ENCODE measurements at regions not wholly inside any gene's neighbourhood (a gene's known extent, or its start where the extent isn't known, plus 50 kb on each side); places are given as distances from the start of the nearest gene placed in this dataset.

GRCh38 chr7:17019106-17019505 is 137.3 kb upstream of the AGR3 start:
- DNase-seq (ENCODE audit: low spot score), result no peak

- no peak for DNase-seq (ENCODE audit: low spot score)
These were observed 138.5 kb upstream of the AGR3 start for GRCh38 chr7:17020250-17020649.

- no peak for DNase-seq (ENCODE audit: low spot score)
These were observed 139.4 kb upstream of the AGR3 start for GRCh38 chr7:17021205-17021604.

DNA sequence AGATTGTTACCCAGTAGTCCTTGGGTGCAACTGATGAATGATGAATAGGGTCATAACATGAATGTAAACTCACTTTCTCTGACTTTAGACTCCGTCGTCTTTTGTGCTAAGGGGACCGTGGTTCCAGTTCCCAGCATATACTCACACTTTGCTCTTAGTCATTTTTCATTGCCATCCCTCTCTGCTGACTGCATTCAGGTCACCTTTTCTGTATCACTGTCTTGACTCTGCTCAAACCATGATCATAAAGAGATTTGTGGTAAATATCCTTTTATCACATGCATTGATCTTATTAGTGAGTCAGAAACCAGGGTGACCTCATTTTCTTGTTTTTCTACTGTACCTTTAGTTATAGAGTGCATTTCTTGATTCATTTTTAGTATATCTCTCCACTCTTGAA is 141.1 kb upstream of the AGR3 start:
- no peak for DNase-seq (ENCODE audit: low spot score)

DNA sequence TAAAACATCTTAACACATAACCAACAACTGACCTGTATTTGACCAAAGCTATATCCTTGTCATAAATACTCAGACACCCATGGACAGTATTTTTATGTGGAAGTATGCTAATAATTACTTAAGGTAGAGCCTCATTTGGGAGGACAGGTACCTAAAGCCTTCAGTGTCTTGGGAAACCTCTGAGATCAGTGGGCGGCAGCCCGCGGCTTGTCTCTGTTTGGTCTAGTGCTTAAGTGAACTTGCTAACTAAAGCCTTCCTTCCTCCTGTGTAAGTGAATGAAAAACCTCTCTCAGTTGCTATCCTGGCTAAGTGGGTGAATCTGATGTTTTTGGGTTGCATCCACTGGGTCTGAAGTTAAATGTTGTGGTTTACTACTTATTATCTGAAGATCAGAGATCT is 144.5 kb upstream of the AGR3 start:
- DNase-seq (ENCODE audit: low spot score), result no peak

DNA sequence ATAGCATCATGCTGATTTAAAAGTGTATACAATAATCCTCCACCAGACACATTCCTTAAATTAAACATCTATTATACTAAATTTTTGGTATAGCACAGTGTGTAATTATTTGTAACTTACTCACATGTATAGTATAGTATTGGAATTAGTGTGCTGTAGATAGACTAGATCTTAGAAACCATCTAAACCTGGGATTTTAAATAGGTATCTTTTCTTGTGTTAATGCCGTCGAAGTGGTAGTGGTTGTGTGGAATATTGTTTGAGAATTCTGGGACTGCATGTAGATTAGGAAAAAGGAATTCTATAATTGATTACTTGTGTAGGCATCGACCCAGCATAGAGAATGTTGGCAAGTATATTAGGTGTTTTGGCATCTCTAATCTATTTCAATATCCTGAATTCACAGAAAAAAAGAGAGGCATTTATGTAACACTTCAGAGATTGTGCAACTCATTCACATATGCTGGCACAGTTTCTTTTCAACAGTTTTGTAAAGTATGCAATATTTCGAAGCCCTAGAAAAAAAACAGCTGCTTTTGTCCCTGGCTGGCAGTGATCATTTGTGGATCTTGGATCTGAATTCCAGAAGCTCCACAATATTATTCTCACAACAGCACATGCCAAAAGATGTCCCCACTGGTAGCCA is 145.5 kb upstream of the AGR3 start:
- DNase-seq (ENCODE audit: low spot score), result no peak

GRCh38 chr7:17027789-17028152 is 146.0 kb upstream of the AGR3 start:
- no peak for DNase-seq (ENCODE audit: low spot score)

DNA sequence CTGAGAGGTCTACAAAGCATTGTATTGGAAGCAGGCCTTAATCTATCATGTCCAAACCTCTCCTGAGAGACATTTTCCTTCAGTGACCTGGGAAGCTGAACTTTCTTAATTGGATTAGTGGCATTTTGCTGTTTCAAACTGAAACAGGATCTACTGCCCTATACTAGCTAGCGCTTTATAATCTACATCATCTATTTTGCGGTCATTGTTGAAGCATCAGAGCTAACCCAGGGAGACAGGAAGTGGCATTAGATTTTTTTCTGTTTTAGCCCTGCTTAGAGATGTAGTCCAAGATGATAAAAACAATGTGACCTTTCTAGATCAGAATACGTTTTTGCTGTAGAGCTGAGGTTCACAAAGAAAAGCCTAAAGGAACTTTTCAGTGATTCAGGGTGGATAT is 147.4 kb upstream of the AGR3 start:
- no peak for DNase-seq (ENCODE audit: low spot score)

DNA sequence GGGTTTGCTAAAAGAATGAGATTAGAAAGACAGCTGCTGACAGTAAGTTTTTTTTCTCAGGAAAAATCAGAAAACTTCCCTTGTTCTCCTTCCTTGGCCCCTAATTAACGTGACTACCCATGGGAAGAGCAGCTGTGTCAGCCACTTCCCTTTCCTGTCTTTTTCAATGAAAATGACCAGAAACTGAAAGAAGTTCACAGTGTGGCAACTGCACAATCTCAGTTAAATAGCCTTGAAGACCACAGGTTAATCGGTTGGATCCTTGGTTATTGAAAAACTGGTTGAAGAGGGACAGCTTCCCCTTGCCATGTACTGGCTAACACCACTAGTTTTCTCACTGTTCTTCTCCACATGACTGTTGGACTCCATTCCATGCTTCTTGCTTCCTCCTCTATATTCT is 148.8 kb upstream of the AGR3 start:
- no peak for DNase-seq (ENCODE audit: low spot score)

DNA sequence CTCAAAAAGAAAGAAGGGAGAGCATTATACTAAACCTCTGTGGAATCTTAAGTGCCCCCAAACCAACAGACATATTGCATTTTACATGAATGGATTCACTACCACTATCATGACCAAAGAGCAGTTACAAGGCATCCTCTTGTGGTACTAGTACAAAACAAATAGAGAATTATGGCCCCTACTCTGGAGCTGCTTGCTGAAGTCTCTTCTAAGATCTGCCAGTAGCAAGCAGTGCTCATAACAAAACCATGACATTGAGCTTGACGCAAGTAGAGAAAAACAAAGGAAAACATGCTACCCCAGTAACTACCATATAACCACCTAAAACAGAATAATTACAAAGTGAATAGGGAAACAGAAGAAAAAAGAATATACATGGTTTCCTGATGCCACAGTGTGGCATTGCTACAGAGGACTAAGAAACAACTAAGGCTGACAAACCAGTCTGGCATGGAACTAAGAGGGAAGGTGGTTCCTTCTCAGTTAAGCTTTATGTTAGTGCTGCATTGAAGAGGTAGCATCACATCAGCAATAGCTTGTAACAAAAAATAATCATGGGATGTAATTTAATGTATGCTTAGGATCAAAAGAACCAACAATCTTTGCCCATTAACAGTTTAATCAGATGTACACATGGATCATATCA is 150.2 kb upstream of the AGR3 start:
- no peak for DNase-seq (ENCODE audit: low spot score)

- DNase-seq (ENCODE audit: low spot score), result no peak
These were observed 151.5 kb upstream of the AGR3 start for GRCh38 chr7:17033245-17033644.

GRCh38 chr7:17036584-17036983 is 154.8 kb upstream of the AGR3 start:
- DNase-seq (ENCODE audit: low spot score), result no peak

GRCh38 chr7:17037356-17037755 is 155.6 kb upstream of the AGR3 start:
- no peak for DNase-seq (ENCODE audit: low spot score)

GRCh38 chr7:17038160-17038782 is 156.5 kb upstream of the AGR3 start:
- DNase-seq (ENCODE audit: low spot score), result no peak

- DNase-seq (ENCODE audit: low spot score), result no peak
These were observed 157.0 kb upstream of the AGR3 start for GRCh38 chr7:17038783-17039170.

DNA sequence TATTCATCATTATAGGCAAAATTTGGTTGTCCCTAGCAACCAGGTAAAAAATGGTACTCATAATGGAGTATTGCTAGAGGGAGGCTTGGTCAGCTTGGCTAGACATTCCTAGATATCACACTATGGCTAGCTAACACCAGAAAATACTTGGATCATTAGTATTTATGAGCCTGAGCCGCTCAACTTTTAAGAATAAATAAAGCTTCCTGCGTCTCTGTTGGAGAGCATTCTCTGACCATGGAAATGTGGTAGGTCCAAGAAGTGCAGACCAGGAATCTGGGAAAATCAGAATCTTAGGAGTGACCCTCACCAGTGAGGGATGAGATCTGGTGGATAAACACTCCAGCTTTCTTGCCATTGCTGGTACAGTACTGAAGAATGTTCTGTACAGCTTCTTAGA is 157.6 kb upstream of the AGR3 start:
- DNase-seq (ENCODE audit: low spot score), result no peak

- DNase-seq (ENCODE audit: low spot score), result no peak
These were observed 158.9 kb upstream of the AGR3 start for GRCh38 chr7:17040716-17041115.

- DNase-seq (ENCODE audit: low spot score), result peak; percentile 42
These were observed 159.5 kb upstream of the AGR3 start for GRCh38 chr7:17041324-17041723.

GRCh38 chr7:17042211-17042610 is 160.4 kb upstream of the AGR3 start:
- no peak for DNase-seq (ENCODE audit: low spot score)

- peak; percentile 7 for DNase-seq (ENCODE audit: low spot score)
These were observed 161.5 kb upstream of the AGR3 start for GRCh38 chr7:17043012-17043877.

- DNase-seq (ENCODE audit: low spot score), result peak; percentile 6
These were observed 162.6 kb upstream of the AGR3 start for GRCh38 chr7:17044396-17044795.

- no peak for DNase-seq (ENCODE audit: low spot score)
These were observed 163.1 kb upstream of the AGR3 start for GRCh38 chr7:17044861-17045260.

DNA sequence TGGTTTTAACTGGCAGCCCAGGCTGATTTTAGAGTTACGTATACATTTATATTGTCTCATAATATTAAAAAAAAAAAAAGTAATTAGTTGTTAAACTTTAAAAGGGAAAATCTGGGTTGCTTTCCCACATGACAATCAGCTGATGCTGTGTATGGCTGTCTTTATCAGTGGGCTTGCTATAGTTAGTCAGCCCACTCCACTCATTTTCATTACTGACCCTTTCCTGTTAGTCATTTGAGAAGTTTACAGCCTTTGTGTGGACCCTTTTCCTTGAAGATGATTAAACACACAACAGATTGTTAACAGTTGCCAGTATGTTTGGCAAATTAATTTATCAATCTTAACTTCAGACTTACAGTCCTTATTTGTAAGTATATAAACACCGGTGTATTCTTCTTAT is 164.5 kb upstream of the AGR3 start:
- DNase-seq (ENCODE audit: low spot score), result no peak
